Immature natural killer cell (primary cell): ENCODE measurements at regions not wholly inside any gene's neighbourhood (a gene's known extent, or its start where the extent isn't known, plus 50 kb on each side); places are given as distances from the start of the nearest gene placed in this dataset.

Experiments used
- DNase-seq, 3 donors: peaks; one replicate each; pipeline ENCODE4 v3.0.0; 2022; ENCODE audit warnings: mixed read lengths in 1 of 3
- H3K27ac Mint-ChIP-seq, 6 donors: one replicate each; pipeline ENCODE4 v1.8.0; 2020; ENCODE audit warnings: mixed read lengths in 6 of 6, mild to moderate bottlenecking in 5 of 6, inconsistent platforms in 4 of 6, moderate library complexity in 3 of 6
- H3K27me3 Mint-ChIP-seq, 3 donors: one replicate each; pipeline ENCODE4 v1.8.0; 2020 to 2021; ENCODE audit warnings: low read depth in 3 of 3, mild to moderate bottlenecking in 3 of 3, mixed read lengths in 3 of 3, moderate library complexity in 3 of 3, inconsistent platforms in 1 of 3
- H3K36me3 Mint-ChIP-seq, 3 donors: one replicate each; pipeline ENCODE4 v1.8.0; 2020; ENCODE audit warnings: mixed read lengths in 3 of 3, inconsistent platforms in 2 of 3, mild to moderate bottlenecking in 2 of 3
- H3K4me1 Mint-ChIP-seq, 2 donors: one replicate each; pipeline ENCODE4 v1.8.0; 2020; ENCODE audit warnings: inconsistent platforms in 2 of 2, mild to moderate bottlenecking in 2 of 2, mixed read lengths in 2 of 2, moderate library complexity in 1 of 2
- H3K4me3 Mint-ChIP-seq, 5 donors: one replicate each; pipeline ENCODE4 v1.8.0; 2020; ENCODE audit warnings: mild to moderate bottlenecking in 5 of 5, mixed read lengths in 5 of 5, inconsistent platforms in 3 of 5, moderate library complexity in 3 of 5
- H3K9me3 Mint-ChIP-seq, 6 donors: one replicate each; pipeline ENCODE4 v1.8.0; 2020; ENCODE audit warnings: mild to moderate bottlenecking in 6 of 6, mixed read lengths in 6 of 6, inconsistent platforms in 4 of 6, moderate library complexity in 3 of 6

GRCh38 chr1:4551706-4552105 is 102.7 kb upstream of the AJAP1 start:
- DNase-seq = no peak
- no peak overlapping the region for H3K4me3 Mint-ChIP-seq
- no peaks in the 10 kb centered on the region for H3K4me1 Mint-ChIP-seq
- peaks cover 3 to 10% (median 8%) of the 10 kb centered on the region in 3 donors for H3K27me3 Mint-ChIP-seq
- no peak overlapping the region for H3K27ac Mint-ChIP-seq
- H3K36me3 Mint-ChIP-seq = no peaks in the 10 kb centered on the region
- H3K9me3 Mint-ChIP-seq = no peaks in the 10 kb centered on the region

- H3K27ac Mint-ChIP-seq = no peak overlapping the region
- H3K36me3 Mint-ChIP-seq = no peaks in the 10 kb centered on the region
- H3K9me3 Mint-ChIP-seq = no peaks in the 10 kb centered on the region
- no peak for DNase-seq
- no peaks in the 10 kb centered on the region for H3K4me1 Mint-ChIP-seq
- H3K27me3 Mint-ChIP-seq = peaks cover 3 to 8% (median 7%) of the 10 kb centered on the region in 3 donors
- H3K4me3 Mint-ChIP-seq = no peak overlapping the region
Observed at GRCh38 chr1:4553761-4554160, 100.6 kb upstream of the AJAP1 start.

GRCh38 chr1:4554271-4554865 is 100.0 kb upstream of the AJAP1 start:
- no peak overlapping the region for H3K27ac Mint-ChIP-seq
- no peaks in the 10 kb centered on the region for H3K9me3 Mint-ChIP-seq
- H3K36me3 Mint-ChIP-seq = no peaks in the 10 kb centered on the region
- H3K4me3 Mint-ChIP-seq = no peak overlapping the region
- H3K27me3 Mint-ChIP-seq = peaks cover 5 to 8% (median 7%) of the 10 kb centered on the region in 3 donors
- no peak for DNase-seq
- H3K4me1 Mint-ChIP-seq = no peaks in the 10 kb centered on the region

GRCh38 chr1:4557949-4558348 is 96.5 kb upstream of the AJAP1 start:
- Mint-ChIP-seq H3K27me3 (peaks cover 6 to 7% (median 7%) of the 10 kb centered on the region in 3 donors), H3K4me3 (no peak overlapping the region), H3K36me3 (no peaks in the 10 kb centered on the region), H3K4me1 (no peaks in the 10 kb centered on the region), H3K9me3 (no peaks in the 10 kb centered on the region), H3K27ac (no peak overlapping the region)
- DNase-seq = no peak

- DNase-seq = no peak
- Mint-ChIP-seq H3K27ac (no peak overlapping the region), H3K9me3 (no peaks in the 10 kb centered on the region), H3K27me3 (peaks cover 3 to 5% (median 4%) of the 10 kb centered on the region in 3 donors), H3K36me3 (no peaks in the 10 kb centered on the region), H3K4me1 (no peaks in the 10 kb centered on the region), H3K4me3 (no peak overlapping the region)
Observed at GRCh38 chr1:4561205-4561604, 93.2 kb upstream of the AJAP1 start.

GRCh38 chr1:4562321-4562720 is 92.1 kb upstream of the AJAP1 start:
- no peak overlapping the region for H3K4me3 Mint-ChIP-seq
- peaks cover 3 to 5% (median 4%) of the 10 kb centered on the region in 3 donors for H3K27me3 Mint-ChIP-seq
- H3K4me1 Mint-ChIP-seq = no peaks in the 10 kb centered on the region
- no peaks in the 10 kb centered on the region for H3K36me3 Mint-ChIP-seq
- no peak overlapping the region for H3K27ac Mint-ChIP-seq
- DNase-seq = no peak
- no peaks in the 10 kb centered on the region for H3K9me3 Mint-ChIP-seq

- no peaks in the 10 kb centered on the region for H3K4me1 Mint-ChIP-seq
- peaks cover 5 to 8% (median 7%) of the 10 kb centered on the region in 3 donors for H3K27me3 Mint-ChIP-seq
- no peak for DNase-seq
- H3K36me3 Mint-ChIP-seq = no peaks in the 10 kb centered on the region
- H3K9me3 Mint-ChIP-seq = no peaks in the 10 kb centered on the region
- H3K4me3 Mint-ChIP-seq = no peak overlapping the region
- no peak overlapping the region for H3K27ac Mint-ChIP-seq
Observed at GRCh38 chr1:4563586-4563985, 90.8 kb upstream of the AJAP1 start.

- Mint-ChIP-seq H3K4me1 (no peaks in the 10 kb centered on the region), H3K36me3 (no peaks in the 10 kb centered on the region), H3K4me3 (no peak overlapping the region), H3K27ac (no peak overlapping the region), H3K9me3 (no peaks in the 10 kb centered on the region), H3K27me3 (peaks cover 5 to 8% (median 6%) of the 10 kb centered on the region in 3 donors)
- DNase-seq = no peak
Observed at GRCh38 chr1:4564051-4564450, 90.4 kb upstream of the AJAP1 start.

- Mint-ChIP-seq H3K4me1 (no peaks in the 10 kb centered on the region), H3K27me3 (peaks cover 3 to 8% (median 5%) of the 10 kb centered on the region in 3 donors), H3K9me3 (no peaks in the 10 kb centered on the region), H3K36me3 (no peaks in the 10 kb centered on the region), H3K27ac (no peak overlapping the region), H3K4me3 (no peak overlapping the region)
- DNase-seq = no peak
Observed at GRCh38 chr1:4565166-4565565, 89.2 kb upstream of the AJAP1 start.

- Mint-ChIP-seq H3K27ac (no peak overlapping the region), H3K27me3 (peaks cover 3 to 8% (median 7%) of the 10 kb centered on the region in 3 donors), H3K9me3 (no peaks in the 10 kb centered on the region), H3K4me3 (no peak overlapping the region), H3K4me1 (no peaks in the 10 kb centered on the region), H3K36me3 (no peaks in the 10 kb centered on the region)
- DNase-seq = no peak
Observed at GRCh38 chr1:4565801-4566449, 88.5 kb upstream of the AJAP1 start.

GRCh38 chr1:4571263-4571662 is 83.1 kb upstream of the AJAP1 start:
- no peak for DNase-seq
- no peaks in the 10 kb centered on the region for H3K36me3 Mint-ChIP-seq
- H3K9me3 Mint-ChIP-seq = no peaks in the 10 kb centered on the region
- no peak overlapping the region for H3K27ac Mint-ChIP-seq
- H3K4me1 Mint-ChIP-seq = no peaks in the 10 kb centered on the region
- no peak overlapping the region for H3K4me3 Mint-ChIP-seq
- H3K27me3 Mint-ChIP-seq = peaks cover 2 to 12% (median 5%) of the 10 kb centered on the region in 3 donors

GRCh38 chr1:4573526-4573925 is 80.9 kb upstream of the AJAP1 start:
- DNase-seq = no peak
- Mint-ChIP-seq H3K9me3 (peaks cover 0 to 2% (median 0%) of the 10 kb centered on the region in 6 donors), H3K27ac (no peak overlapping the region), H3K4me3 (no peak overlapping the region), H3K27me3 (peaks cover 0 to 11% (median 8%) of the 10 kb centered on the region in 3 donors), H3K36me3 (no peaks in the 10 kb centered on the region), H3K4me1 (no peaks in the 10 kb centered on the region)

GRCh38 chr1:4581807-4582206 is 72.6 kb upstream of the AJAP1 start:
- H3K36me3 Mint-ChIP-seq = no peaks in the 10 kb centered on the region
- no peak for DNase-seq
- H3K9me3 Mint-ChIP-seq = peaks cover 0 to 2% (median 0%) of the 10 kb centered on the region in 6 donors
- no peaks in the 10 kb centered on the region for H3K4me1 Mint-ChIP-seq
- no peak overlapping the region for H3K4me3 Mint-ChIP-seq
- peaks cover 6 to 12% (median 7%) of the 10 kb centered on the region in 3 donors for H3K27me3 Mint-ChIP-seq
- H3K27ac Mint-ChIP-seq = no peak overlapping the region

- Mint-ChIP-seq H3K36me3 (no peaks in the 10 kb centered on the region), H3K9me3 (no peaks in the 10 kb centered on the region), H3K4me1 (no peaks in the 10 kb centered on the region), H3K27me3 (peaks cover 4 to 12% (median 4%) of the 10 kb centered on the region in 3 donors), H3K27ac (no peak overlapping the region), H3K4me3 (no peak overlapping the region)
- no peak for DNase-seq
Observed at GRCh38 chr1:4584449-4584848, 70.0 kb upstream of the AJAP1 start.

GRCh38 chr1:4585216-4585615 is 69.2 kb upstream of the AJAP1 start:
- Mint-ChIP-seq H3K27me3 (peaks cover 3 to 12% (median 4%) of the 10 kb centered on the region in 3 donors), H3K9me3 (no peaks in the 10 kb centered on the region), H3K4me3 (no peak overlapping the region), H3K36me3 (no peaks in the 10 kb centered on the region), H3K27ac (no peak overlapping the region), H3K4me1 (no peaks in the 10 kb centered on the region)
- DNase-seq = peak in 2 of 3 donors; percentile 4 to 7
